ENCODE measurements at regions not wholly inside any gene's neighbourhood (a gene's known extent, or its start where the extent isn't known, plus 50 kb on each side); places are given as distances from the start of the nearest gene placed in this dataset.

DNA sequence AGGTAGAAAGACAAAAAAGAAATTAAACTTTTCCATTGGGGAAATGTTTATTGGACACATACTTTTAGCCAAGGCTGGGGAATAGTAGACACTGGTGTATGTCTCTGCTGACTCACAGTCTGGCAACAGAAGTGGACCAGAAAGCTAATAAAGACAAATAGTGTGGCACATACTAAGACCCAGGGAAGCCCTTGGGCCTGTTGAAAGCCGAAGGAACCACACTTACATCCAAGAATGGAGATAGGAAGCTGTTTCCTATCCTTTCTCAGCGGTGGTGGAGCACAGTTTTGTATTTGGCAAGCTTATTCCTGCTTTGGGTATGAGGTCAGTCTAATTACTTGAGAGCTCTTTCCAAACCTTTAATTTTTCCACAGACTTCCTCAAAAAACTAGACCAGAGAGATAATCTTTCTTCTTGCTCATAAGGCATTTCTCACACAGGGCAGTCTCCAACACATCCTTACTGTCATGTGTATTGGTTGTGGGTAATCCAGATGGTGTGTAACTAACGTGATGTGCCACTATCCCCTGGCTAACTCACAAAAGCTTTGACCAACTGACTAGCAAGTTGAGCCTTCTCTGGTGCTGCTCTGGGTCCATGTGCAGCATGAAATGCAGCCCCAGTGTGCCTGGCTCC, 279.1 kb upstream of the IGF1R start:
- TF ChIP-seq EP300 (IDR thresholded peaks at IDR 0.05) (no peak), CTCF (IDR thresholded peaks at IDR 0.05) (no peak)

All from gastroesophageal sphincter (tissue), 3 donors.